NCI-H774 (cell line): ENCODE measurements at regions not wholly inside any gene's neighbourhood (a gene's known extent, or its start where the extent isn't known, plus 50 kb on each side); places are given as distances from the start of the nearest gene placed in this dataset.

Experiments
- DNase-seq: peaks from one replicate; lab custom pipeline; 2025; lab: John Stamatoyannopoulos, UW

GRCh38 chr2:163369111-163369510 lies 366.7 kb downstream of the FIGN start:
- no peak for DNase-seq

DNA sequence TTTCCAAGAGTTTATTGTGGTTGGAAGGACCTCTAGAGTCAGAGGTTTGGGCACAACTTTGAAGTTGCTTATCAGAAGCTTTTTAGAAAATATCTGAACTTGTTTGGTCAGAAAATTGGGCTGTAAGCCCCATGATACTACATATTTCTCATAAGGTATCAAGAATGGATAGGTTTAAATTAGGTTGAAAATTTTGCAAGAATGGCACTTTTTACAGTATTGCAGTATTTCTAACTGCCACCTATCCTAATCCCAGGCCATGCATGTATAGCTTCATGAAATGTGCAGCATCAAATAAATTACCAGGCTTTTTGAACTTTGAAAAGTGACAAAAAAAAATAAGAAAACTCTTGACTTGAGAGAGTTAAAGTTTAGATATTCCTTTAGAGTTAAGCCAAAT lies 367.2 kb downstream of the FIGN start:
- no peak for DNase-seq

GRCh38 chr2:163367825-163368582 lies 367.8 kb downstream of the FIGN start:
- DNase-seq = no peak

GRCh38 chr2:163364736-163365135 lies 371.1 kb downstream of the FIGN start:
- no peak for DNase-seq

- no peak for DNase-seq
Observed at GRCh38 chr2:163353551-163353950, 382.3 kb downstream of the FIGN start.

DNA sequence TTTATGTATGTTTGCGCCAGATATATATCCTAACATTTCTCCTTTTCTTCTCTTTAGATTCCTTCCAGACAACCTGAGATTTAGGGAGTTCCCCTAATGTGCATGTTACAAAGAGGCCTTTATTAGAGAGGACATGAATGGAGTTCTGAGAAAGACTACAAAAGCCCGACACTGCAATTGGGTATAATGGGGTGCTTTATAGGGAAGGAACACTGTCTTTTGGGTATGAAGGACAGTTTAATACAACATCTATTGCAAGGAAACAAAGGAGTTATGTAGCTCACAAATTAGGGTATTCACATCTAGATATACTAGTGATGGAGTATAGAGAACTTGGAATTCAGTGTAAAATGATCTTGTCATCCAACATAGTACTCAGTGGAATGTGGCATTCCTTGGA lies 383.8 kb downstream of the FIGN start:
- DNase-seq = no peak

GRCh38 chr2:163351143-163351542 lies 384.7 kb downstream of the FIGN start:
- DNase-seq = no peak

- DNase-seq = no peak
Observed at GRCh38 chr2:163348857-163349380, 386.9 kb downstream of the FIGN start.

DNA sequence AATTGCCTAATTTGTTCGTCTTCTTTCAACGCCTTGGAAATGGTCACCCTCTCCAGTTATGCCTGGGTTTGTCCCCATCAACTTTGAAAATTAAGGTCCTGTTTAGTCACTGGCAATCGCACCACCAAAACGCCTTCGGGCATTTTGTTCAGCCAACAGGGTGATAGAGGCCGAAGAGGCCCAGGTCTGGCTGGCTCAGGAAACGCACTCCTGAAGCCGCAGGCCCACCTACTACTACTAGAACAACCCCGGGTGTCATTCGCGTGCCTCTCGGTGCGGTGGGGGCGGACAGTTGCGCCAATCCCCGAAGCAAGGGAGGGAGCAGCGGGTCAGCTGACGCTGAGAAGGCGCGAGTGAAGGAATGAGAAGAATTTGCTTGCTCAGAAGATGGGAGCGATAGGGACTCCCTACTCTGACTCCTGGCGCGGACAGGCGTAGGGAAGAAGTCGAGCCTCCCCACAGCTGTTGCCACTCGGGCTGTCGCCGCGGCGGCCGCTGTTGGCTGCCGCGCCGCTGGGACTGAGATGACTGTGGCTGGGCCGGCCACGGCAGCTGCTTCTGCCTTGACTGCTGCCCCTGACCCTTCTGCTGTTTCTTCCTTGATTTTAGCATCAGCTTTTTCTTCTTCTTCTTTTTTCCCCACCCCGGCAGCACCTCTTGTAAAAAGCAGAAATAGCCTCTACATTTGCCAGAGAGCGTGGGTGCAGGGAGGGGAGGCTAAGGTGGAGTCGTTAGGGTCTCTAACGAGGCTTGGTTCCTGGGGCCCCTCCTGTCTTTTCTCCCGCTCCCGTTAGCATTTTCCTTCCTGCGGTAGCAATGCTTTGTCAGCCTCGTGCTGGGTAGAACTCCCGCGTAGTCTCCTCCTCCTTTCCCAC lies 387.6 kb downstream of the FIGN start:
- no peak for DNase-seq

DNA sequence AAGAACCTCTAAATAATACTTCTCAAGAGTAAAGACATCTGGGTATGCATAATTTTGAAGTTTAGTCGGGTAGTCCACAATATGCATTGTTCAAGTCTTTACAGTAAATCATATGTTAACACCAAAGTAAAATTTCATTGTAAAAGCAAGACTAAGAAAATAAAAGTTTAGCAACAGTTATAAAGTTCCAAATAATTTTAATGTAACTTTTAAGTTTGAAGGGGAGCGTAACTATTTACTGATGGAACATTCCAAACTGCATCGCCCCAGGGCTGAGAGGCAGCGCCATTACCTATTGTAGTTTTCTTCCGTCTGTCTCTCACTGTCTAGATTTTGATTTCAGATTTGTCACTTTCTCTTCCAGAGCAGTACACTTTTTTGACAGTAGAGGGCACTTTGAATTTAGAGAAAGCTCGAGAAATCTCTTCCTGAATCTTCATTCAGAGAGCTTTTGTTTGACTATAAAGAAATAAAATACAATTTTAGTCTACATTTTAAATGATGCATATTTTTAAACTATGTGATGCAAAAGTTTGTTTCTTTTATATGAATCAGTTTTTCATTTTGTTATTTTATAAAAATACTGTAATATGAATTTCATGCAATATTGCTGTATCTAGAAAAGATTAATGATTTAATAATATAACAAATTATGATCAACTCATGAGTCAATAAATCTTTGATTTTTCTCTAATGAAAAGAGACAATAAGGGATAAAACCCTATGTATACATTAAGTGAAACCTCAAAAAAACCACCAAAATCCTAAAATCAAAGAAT lies 389.8 kb downstream of the FIGN start:
- DNase-seq = peak; percentile 56

- no peak for DNase-seq
Observed at GRCh38 chr2:163343316-163343715, 392.5 kb downstream of the FIGN start.

DNA sequence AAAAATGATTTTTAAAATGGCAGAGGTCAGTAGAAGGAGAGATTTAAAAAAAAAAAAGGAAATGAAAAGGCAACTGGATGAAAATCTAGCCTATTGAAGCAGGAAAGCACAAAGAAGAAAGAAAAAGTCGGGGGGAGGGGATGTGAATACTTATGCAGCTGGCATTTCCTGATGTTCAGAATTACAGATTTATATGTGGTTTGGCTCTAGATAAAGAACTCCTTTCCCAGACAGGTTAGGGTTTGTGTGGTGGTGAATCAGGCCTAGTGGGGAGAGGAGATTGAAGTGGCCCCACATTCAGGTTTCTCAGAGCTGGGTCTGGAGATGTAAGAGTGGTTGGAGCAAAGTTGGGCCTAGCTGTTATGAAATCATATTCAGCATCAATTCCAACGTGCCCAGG lies 394.4 kb downstream of the FIGN start:
- DNase-seq = no peak

GRCh38 chr2:163338270-163338669 lies 397.5 kb downstream of the FIGN start:
- no peak for DNase-seq

DNA sequence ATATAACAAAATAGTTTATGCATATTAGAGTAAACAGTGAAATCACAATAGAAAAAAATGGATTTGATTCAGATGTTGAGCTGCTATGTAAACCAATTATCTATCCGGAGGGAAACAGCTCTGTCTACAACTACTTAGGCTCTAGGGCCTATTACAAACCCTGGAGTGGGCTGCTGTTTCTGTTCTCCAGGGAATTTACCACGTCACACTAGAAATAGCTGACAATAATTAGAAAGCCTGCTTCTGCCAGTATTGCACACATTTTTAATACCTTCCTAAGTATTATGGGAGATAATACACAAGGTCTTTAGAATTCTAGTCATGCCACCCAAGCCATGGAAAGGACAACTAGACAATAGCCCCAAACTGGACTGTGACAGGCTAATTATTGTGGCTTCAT lies 411.1 kb downstream of the FIGN start:
- peak; percentile 82 for DNase-seq

- DNase-seq = no peak
Observed at GRCh38 chr2:163319006-163319405, 416.8 kb downstream of the FIGN start.

GRCh38 chr2:163314712-163315111 lies 421.1 kb downstream of the FIGN start:
- DNase-seq = no peak

- no peak for DNase-seq
Observed at GRCh38 chr2:163312713-163313112, 423.1 kb downstream of the FIGN start.

DNA sequence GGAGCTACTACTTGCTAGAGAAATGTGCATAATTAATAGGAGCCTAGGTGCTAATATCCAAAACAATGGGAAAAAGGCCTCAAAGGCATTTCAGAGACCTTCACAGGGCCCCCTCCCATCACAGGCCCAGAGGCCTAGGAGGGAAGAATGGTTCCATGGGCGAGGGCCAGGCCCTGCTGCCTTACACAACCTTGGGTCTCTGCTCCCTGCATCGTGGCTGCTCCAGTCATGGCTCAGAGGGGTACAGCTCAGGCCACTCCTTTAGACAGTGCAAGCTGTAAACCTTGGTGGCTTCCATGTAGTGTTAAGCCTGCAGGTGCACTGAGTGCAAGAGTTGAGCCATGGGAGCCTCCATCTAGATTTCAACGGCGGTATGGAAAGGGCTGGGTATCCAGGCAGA lies 429.2 kb downstream of the FIGN start:
- no peak for DNase-seq

GRCh38 chr2:163302141-163302540 lies 433.7 kb downstream of the FIGN start:
- DNase-seq = no peak

DNA sequence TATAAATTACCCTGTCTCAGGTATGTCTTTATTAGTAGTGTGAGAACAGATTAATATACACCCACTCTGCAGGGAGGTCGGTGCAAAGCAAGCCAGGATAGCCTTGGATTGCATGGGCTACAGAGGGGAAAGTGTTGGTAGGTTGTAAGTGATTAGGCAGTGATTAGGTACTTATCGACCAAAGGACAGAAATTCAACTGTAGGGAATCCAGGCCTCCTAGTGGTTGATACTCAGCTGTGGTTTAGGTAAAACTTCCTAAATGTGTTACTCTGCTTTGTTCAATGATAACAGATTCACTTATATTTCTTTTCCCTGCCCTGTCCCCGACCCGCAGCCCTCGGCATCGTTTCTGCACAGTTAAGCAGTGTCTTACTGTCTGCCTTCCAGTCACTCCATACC lies 444.0 kb downstream of the FIGN start:
- DNase-seq = no peak

DNA sequence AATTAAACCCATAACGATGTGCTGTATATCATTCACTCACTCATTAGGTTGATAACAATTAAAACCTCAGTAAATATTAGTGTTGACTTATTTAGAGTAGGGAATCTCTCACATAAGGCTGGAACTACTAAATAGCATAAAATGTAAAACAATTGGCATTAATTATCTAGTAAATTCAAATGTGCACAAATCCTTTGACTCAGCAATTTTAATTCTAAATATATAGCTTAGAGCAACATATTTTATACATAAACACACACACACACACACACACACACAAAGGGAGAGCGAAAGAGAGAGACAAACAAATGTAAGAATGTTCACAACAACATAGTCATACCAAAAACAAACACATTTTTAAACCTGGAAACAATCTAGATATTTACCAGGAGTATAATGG lies 443.1 kb upstream of the KCNH7 start:
- no peak for DNase-seq

DNA sequence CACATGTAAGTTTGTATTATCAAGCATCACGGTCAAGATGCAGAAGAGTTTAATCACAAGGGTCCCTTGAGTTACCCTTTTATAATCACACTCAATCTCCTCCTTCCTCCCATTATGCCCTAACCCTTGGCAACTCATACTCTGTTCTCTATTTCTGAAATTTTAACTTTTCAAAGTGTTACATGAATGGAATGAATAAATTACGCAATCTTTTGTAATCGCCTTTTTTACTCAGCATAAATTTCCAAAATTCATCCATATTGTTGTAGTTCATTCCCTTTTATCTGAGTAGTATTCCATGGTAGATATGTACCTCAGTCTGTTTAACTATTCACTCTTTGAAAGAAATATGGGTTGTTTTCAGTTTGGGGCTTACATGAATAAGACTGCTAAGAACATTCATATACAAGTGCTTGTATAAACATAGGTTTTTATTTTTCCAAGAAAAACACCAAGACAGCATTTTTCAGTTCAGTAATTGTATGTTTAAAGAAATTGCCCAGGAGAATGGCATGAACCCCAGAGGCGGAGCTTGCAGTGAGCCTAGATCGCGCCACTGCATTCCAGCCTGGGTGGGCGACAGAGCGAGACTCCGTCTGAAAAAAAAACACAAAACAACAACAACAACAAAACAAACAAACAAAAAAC lies 430.9 kb upstream of the KCNH7 start:
- no peak for DNase-seq
